Ovary (tissue), 7 donors: ENCODE measurements at regions not wholly inside any gene's neighbourhood (a gene's known extent, or its start where the extent isn't known, plus 50 kb on each side); places are given as distances from the start of the nearest gene placed in this dataset.

Experiments used
- DNase-seq, 5 donors: peaks; one replicate each; pipeline ENCODE4 v3.0.0-alpha.2; 2019 to 2020
- H3K27ac ChIP-seq, 2 donors: fragments of 200-600 bp; one replicate each; pipeline versions ENCODE4 v1.5.1 to v1.8.0; 2019 to 2022
- H3K27me3 ChIP-seq: fragments of 200-600 bp; one replicate; pipeline ENCODE4 v1.8.0; 2022
- H3K36me3 ChIP-seq: fragments of 200-600 bp; sonication (generic); one replicate; pipeline ENCODE4 v1.5.1; 2019
- H3K4me1 ChIP-seq: one replicate; pipeline ENCODE4 v1.8.1; 2013; ENCODE audit warnings: mild to moderate bottlenecking, moderate library complexity; ENCODE audit not compliant: insufficient read depth
- H3K4me3 ChIP-seq: fragments of 200-600 bp; sonication (generic); one replicate; pipeline ENCODE4 v1.5.1; 2017
- H3K9me3 ChIP-seq, 2 donors: fragments of 200-600 bp in 1 of 2; sonication (generic) in 1 of 2; one replicate each; pipeline versions ENCODE4 v1.5.1 to v1.8.1; 2013 to 2019; ENCODE audit warnings: mild to moderate bottlenecking in 1 of 2, moderate library complexity in 1 of 2
- CTCF ChIP-seq, 3 donors: fragments of 450-650 bp in 2 of 3; fragments of 200-600 bp in 1 of 3; IDR thresholded peaks; one replicate each; pipeline versions ENCODE4 v1.5.1 to v1.8.0; 2016 to 2022; ENCODE audit warnings: antibody characterized with exemption in 3 of 3, mild to moderate bottlenecking in 1 of 3
- EP300 ChIP-seq: sonication (generic); formaldehyde crosslinking; IDR thresholded peaks from one replicate; pipeline ENCODE4 v1.6.1; 2017; ENCODE audit warnings: antibody characterized with exemption
- POLR2A ChIP-seq: fragments of 450-650 bp; IDR thresholded peaks from one replicate; pipeline ENCODE4 v1.6.1; 2017; ENCODE audit warnings: antibody characterized with exemption, mild to moderate bottlenecking, moderate library complexity
- WGBS, 3 donors: extraction: QIAGEN DNeasy Blood & Tissue Kit in 1 of 3; methylation state at CpG; one replicate each; pipeline versions ENCODE4 v1.1.5 to v1.1.7; 2013 to 2017; 5-methylcytosine and 5-hydroxymethylcytosine counted together
- intact Hi-C, 4 donors: fragments of 100-400 bp; cut with DNase I; formaldehyde crosslinking; loops; one replicate each; pipeline versions ENCODE4 v1.11.0 to v1.15.1; 2022 to 2023
- donor health status: DM: no; HTN: no; CAD: no; lungs with moderate emphysema.
- donor health status: DM: no; HTN: no; CAD: no.
- donor health status: Bipolar disorder and iron deficiency.
- donor health status: DM: no; HTN: no; CAD: no.
- donor health status: DM: yes; HTN: yes; CAD: no.

DNA sequence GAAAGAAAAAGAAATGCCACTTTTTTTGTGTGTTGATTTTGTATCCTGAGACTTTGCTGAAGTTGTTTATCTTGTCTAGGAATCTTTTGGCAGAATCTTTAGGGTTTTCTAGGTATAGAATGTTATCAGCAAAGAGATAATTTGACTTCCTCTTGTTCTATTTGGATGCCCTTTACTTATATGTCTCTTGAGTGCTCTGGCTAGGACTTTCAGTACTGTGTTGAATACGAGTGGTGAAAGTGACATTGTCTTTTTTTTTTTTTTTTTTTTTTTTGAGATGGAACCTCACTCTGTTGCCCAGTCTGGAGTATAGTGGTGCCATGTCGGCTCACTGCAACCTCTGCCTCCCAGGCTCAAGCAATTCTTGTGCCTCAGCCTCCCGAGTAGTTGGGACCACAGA, 64.7 kb upstream of the NPHP3 start:
- no peaks in the 10 kb centered on the region for H3K4me1 ChIP-seq
- no peaks in the 10 kb centered on the region for H3K9me3 ChIP-seq
- H3K4me3 ChIP-seq: no peak overlapping the region
- TF ChIP-seq CTCF (IDR thresholded peaks at IDR 0.05) (no peak), EP300 (no peak), POLR2A (no peak)
- intact Hi-C loops: no loop called here
- H3K27me3 ChIP-seq: no peaks in the 10 kb centered on the region
- no peak overlapping the region for H3K27ac ChIP-seq
- 84 to 89% (median 88%) methylated on average over 3 of the region's 3 CpGs for WGBS, 3 donors
- no peak for DNase-seq
- no peaks in the 10 kb centered on the region for H3K36me3 ChIP-seq

DNA sequence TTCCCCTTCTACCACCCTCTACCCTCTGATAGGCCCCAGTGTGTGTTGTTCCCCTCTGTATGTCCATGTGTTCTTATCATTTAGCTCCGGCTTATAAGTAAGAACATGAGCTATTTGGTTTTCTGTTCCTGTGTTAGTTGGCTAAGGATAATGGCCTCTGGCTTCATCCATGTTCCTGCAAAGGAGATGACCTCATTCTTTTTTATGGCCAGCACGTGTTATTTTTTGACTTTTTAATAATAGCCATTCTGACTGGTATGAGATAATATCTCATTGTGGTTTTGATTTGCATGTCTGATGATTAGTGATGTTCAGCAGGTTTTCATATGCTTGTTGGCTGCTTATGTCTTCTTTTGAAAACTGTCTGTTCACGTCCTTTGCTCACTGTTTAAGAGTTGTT, 63.1 kb upstream of the NPHP3 start:
- intact Hi-C loops: no loop called here
- no peaks in the 10 kb centered on the region for H3K4me1 ChIP-seq
- H3K27ac ChIP-seq: no peak overlapping the region
- no peaks in the 10 kb centered on the region for H3K36me3 ChIP-seq
- TF ChIP-seq POLR2A (no peak), CTCF (IDR thresholded peaks at IDR 0.05) (no peak), EP300 (no peak)
- no peaks in the 10 kb centered on the region for H3K9me3 ChIP-seq
- no peaks in the 10 kb centered on the region for H3K27me3 ChIP-seq
- WGBS, 3 donors: 45 to 66% (median 55%) methylated on average over 3 of the region's 3 CpGs
- H3K4me3 ChIP-seq: no peak overlapping the region
- no peak for DNase-seq

GRCh38 chr3:132784502-132785025, 62.4 kb upstream of the NPHP3 start:
- Histone ChIP-seq H3K9me3 (no peaks in the 10 kb centered on the region), H3K4me3 (no peak overlapping the region), H3K27me3 (no peaks in the 10 kb centered on the region), H3K4me1 (no peaks in the 10 kb centered on the region), H3K27ac (no peak overlapping the region), H3K36me3 (no peaks in the 10 kb centered on the region)
- WGBS, 3 donors: 76 to 92% (median 81%) methylated on average over 1 of the region's 1 CpG
- TF ChIP-seq CTCF (IDR thresholded peaks at IDR 0.05): no peak
- no peak for TF ChIP-seq EP300
- TF ChIP-seq POLR2A: no peak
- no peak for DNase-seq
- intact Hi-C loops: no loop called here

- H3K4me3 ChIP-seq: no peak overlapping the region
- no peaks in the 10 kb centered on the region for H3K4me1 ChIP-seq
- intact Hi-C loops: no loop called here
- H3K9me3 ChIP-seq: no peaks in the 10 kb centered on the region
- DNase-seq: no peak
- no peak overlapping the region for H3K27ac ChIP-seq
- H3K27me3 ChIP-seq: no peaks in the 10 kb centered on the region
- TF ChIP-seq EP300: no peak
- no peak for TF ChIP-seq POLR2A
- TF ChIP-seq CTCF (IDR thresholded peaks at IDR 0.05): no peak
- no peaks in the 10 kb centered on the region for H3K36me3 ChIP-seq
Measured at GRCh38 chr3:132783152-132783551, 60.9 kb upstream of the NPHP3 start.

DNA sequence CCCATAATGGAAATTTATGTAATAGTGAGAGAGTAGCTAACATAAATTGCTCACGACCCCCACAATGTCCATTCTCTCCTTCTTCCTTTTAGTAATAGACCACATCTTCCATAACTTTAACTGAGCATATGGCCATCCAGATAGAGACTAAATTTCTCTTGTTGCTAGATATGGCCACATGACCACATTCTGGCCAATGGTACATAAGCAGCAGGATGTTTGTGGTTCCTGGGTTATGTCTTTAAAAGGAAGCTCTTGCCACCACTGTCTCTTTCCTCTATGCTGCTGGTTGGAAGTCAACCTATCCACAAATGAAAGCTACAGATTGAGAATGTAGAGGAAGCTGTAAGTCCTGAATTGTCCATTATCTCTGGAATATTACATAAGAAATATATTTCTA, 59.7 kb upstream of the NPHP3 start:
- Histone ChIP-seq H3K9me3 (no peaks in the 10 kb centered on the region), H3K4me3 (no peak overlapping the region), H3K4me1 (no peaks in the 10 kb centered on the region), H3K36me3 (no peaks in the 10 kb centered on the region), H3K27me3 (no peaks in the 10 kb centered on the region), H3K27ac (no peak overlapping the region)
- no peak for TF ChIP-seq POLR2A
- TF ChIP-seq EP300: no peak
- no peak for TF ChIP-seq CTCF (IDR thresholded peaks at IDR 0.05)
- 76 to 90% (median 90%) methylated on average over 1 of the region's 1 CpG for WGBS, 3 donors
- intact Hi-C loops: no loop called here
- DNase-seq: no peak
